HepG2 (cell line): ENCODE measurements at regions not wholly inside any gene's neighbourhood (a gene's known extent, or its start where the extent isn't known, plus 50 kb on each side); places are given as distances from the start of the nearest gene placed in this dataset.
A peak's percentile ranks its signal among the peaks of the same experiment; 100 is the strongest.

Source experiments
- FOXJ3 ChIP-seq: sonication (generic); formaldehyde crosslinking; IDR thresholded peaks from 2 replicates; pipeline ENCODE4 v1.4.0; 2020; ENCODE audit warnings: missing genetic modification reagents, mild to moderate bottlenecking, borderline replicate concordance
- HIVEP1 ChIP-seq: sonication (generic); formaldehyde crosslinking; IDR thresholded peaks from 2 replicates; pipeline ENCODE4 v1.4.0; 2020; ENCODE audit warnings: mild to moderate bottlenecking, missing genetic modification reagents
- KAT8 ChIP-seq: IDR thresholded peaks from 2 replicates; pipeline ENCODE4 v1.6.1; 2016; ENCODE audit warnings: missing genetic modification reagents, missing compliant biosample characterization
- MXD4 ChIP-seq: IDR thresholded peaks from 2 replicates; pipeline ENCODE4 v1.6.1; 2016; ENCODE audit warnings: mild to moderate bottlenecking, missing biosample characterization, missing genetic modification reagents
- RAD21 ChIP-seq: fragments of 450-650 bp; formaldehyde crosslinking; IDR thresholded peaks from 2 replicates; pipeline ENCODE4 v1.5.0; 2020; ENCODE audit warnings: mild to moderate bottlenecking
- ZNF543 ChIP-seq: sonication (generic); formaldehyde crosslinking; IDR thresholded peaks from 2 replicates; pipeline ENCODE4 v1.4.0; 2020; ENCODE audit warnings: mild to moderate bottlenecking, missing genetic modification reagents
- ZNF557 ChIP-seq: sonication (generic); formaldehyde crosslinking; IDR thresholded peaks from 2 replicates; pipeline ENCODE4 v1.4.0; 2020; ENCODE audit warnings: missing genetic modification reagents
- TF ChIP-seq, protein P1 (sequence below): sonication (generic); formaldehyde crosslinking; IDR thresholded peaks from 2 replicates; pipeline ENCODE4 v1.4.0; 2020; ENCODE audit warnings: missing genetic modification reagents, borderline replicate concordance
- TF ChIP-seq, protein P2 (sequence below): sonication (generic); formaldehyde crosslinking; IDR thresholded peaks from 2 replicates; pipeline ENCODE4 v1.4.0; 2020; ENCODE audit warnings: missing genetic modification reagents
- TF ChIP-seq, protein P3 (sequence below): sonication (generic); formaldehyde crosslinking; IDR thresholded peaks from 2 replicates; pipeline ENCODE4 v1.8.0; 2022; ENCODE audit warnings: missing genetic modification reagents, low read depth, mild to moderate bottlenecking, borderline replicate concordance
- TF ChIP-seq, protein P4 (sequence below), 2 experiments: sonication (generic) in 1 of 2; formaldehyde crosslinking in 1 of 2; IDR thresholded peaks; 2 replicates each; pipeline versions ENCODE4 v1.4.0 to v1.6.1; 2018 to 2020; ENCODE audit warnings: missing genetic modification reagents in 2 of 2, borderline replicate concordance in 1 of 2, low read depth in 1 of 2, mild to moderate bottlenecking in 1 of 2, missing biosample characterization in 1 of 2
- TF ChIP-seq, protein P5 (sequence below): IDR thresholded peaks from 2 replicates; pipeline ENCODE4 v1.4.0; 2020; ENCODE audit warnings: mild to moderate bottlenecking, missing genetic modification reagents
- TF ChIP-seq, protein P6 (sequence below): sonication (generic); formaldehyde crosslinking; IDR thresholded peaks from 2 replicates; pipeline ENCODE4 v1.9.0; 2022; ENCODE audit warnings: missing genetic modification reagents, mild to moderate bottlenecking, borderline replicate concordance

DNA sequence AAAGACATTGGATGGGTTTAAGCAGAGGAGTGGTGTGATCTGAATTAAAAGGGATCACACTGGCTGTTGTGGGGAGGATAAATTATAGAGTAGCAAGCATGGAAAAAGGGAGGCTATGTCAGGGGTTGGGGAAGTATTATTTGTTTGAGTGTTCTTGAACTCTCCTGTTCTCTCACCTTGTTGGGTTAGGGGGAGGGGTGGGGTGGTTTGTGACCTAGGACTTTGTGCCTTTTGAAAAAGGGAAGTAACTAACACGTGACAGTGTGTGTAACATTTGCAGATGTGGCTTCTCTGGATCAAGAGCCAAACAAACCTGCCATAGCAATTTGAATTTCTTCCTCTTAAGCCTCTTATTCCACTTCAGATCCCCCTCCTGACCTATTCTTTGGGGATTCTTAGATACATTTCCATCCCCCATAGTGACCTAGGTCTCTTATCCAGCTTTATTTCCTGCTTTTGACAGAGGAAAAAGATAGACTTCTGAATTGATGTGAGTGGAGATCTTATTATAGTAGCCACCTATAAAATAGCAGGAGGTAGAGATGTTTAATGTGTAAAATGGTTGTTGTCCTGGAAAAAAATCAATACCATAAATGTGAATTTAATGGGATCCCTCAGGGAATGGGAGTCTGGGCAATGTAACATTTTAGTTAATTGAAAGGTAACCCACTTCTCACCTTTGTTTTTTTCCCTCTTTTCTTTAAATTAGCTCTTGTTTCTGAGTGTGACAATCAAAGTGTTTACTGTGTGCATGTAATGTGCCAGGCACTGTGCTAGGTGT is 120.4 kb downstream of the CT47B1 start (continued):
- TF ChIP-seq, protein P1, sequence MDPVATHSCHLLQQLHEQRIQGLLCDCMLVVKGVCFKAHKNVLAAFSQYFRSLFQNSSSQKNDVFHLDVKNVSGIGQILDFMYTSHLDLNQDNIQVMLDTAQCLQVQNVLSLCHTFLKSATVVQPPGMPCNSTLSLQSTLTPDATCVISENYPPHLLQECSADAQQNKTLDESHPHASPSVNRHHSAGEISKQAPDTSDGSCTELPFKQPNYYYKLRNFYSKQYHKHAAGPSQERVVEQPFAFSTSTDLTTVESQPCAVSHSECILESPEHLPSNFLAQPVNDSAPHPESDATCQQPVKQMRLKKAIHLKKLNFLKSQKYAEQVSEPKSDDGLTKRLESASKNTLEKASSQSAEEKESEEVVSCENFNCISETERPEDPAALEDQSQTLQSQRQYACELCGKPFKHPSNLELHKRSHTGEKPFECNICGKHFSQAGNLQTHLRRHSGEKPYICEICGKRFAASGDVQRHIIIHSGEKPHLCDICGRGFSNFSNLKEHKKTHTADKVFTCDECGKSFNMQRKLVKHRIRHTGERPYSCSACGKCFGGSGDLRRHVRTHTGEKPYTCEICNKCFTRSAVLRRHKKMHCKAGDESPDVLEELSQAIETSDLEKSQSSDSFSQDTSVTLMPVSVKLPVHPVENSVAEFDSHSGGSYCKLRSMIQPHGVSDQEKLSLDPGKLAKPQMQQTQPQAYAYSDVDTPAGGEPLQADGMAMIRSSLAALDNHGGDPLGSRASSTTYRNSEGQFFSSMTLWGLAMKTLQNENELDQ (CRISPR knock-in tag) = no peak
- TF ChIP-seq, protein P2, sequence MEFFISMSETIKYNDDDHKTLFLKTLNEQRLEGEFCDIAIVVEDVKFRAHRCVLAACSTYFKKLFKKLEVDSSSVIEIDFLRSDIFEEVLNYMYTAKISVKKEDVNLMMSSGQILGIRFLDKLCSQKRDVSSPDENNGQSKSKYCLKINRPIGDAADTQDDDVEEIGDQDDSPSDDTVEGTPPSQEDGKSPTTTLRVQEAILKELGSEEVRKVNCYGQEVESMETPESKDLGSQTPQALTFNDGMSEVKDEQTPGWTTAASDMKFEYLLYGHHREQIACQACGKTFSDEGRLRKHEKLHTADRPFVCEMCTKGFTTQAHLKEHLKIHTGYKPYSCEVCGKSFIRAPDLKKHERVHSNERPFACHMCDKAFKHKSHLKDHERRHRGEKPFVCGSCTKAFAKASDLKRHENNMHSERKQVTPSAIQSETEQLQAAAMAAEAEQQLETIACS = no peak
- TF ChIP-seq, protein P3, sequence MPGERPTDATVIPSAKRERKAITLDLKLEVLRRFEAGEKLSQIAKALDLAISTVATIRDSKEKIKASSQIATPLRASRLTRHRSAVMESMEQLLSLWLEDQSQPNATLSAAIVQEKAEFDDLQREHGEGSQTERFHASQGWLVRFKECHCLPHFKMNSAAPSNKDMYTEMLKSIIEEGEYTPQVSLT (CRISPR knock-in tag) = no peak
- TF ChIP-seq ZNF557 (no peak), HIVEP1 (CRISPR knock-in tag) (no peak), MXD4 (no peak), RAD21 (no peak), FOXJ3 (CRISPR knock-in tag) (no peak), ZNF543 (CRISPR knock-in tag) (no peak), KAT8 (CRISPR knock-in tag) (peak; percentile 39; the same call in 1 of the 2 replicates)
- TF ChIP-seq, protein P4, sequence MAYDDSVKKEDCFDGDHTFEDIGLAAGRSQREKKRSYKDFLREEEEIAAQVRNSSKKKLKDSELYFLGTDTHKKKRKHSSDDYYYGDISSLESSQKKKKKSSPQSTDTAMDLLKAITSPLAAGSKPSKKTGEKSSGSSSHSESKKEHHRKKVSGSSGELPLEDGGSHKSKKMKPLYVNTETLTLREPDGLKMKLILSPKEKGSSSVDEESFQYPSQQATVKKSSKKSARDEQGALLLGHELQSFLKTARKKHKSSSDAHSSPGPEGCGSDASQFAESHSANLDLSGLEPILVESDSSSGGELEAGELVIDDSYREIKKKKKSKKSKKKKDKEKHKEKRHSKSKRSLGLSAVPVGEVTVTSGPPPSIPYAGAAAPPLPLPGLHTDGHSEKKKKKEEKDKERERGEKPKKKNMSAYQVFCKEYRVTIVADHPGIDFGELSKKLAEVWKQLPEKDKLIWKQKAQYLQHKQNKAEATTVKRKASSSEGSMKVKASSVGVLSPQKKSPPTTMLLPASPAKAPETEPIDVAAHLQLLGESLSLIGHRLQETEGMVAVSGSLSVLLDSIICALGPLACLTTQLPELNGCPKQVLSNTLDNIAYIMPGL (CRISPR knock-in tag; IDR thresholded peaks at IDR 0.05; ENCODE audit: borderline replicate concordance in 1 of 2, low read depth in 1 of 2) = no peak
- TF ChIP-seq, protein P5, sequence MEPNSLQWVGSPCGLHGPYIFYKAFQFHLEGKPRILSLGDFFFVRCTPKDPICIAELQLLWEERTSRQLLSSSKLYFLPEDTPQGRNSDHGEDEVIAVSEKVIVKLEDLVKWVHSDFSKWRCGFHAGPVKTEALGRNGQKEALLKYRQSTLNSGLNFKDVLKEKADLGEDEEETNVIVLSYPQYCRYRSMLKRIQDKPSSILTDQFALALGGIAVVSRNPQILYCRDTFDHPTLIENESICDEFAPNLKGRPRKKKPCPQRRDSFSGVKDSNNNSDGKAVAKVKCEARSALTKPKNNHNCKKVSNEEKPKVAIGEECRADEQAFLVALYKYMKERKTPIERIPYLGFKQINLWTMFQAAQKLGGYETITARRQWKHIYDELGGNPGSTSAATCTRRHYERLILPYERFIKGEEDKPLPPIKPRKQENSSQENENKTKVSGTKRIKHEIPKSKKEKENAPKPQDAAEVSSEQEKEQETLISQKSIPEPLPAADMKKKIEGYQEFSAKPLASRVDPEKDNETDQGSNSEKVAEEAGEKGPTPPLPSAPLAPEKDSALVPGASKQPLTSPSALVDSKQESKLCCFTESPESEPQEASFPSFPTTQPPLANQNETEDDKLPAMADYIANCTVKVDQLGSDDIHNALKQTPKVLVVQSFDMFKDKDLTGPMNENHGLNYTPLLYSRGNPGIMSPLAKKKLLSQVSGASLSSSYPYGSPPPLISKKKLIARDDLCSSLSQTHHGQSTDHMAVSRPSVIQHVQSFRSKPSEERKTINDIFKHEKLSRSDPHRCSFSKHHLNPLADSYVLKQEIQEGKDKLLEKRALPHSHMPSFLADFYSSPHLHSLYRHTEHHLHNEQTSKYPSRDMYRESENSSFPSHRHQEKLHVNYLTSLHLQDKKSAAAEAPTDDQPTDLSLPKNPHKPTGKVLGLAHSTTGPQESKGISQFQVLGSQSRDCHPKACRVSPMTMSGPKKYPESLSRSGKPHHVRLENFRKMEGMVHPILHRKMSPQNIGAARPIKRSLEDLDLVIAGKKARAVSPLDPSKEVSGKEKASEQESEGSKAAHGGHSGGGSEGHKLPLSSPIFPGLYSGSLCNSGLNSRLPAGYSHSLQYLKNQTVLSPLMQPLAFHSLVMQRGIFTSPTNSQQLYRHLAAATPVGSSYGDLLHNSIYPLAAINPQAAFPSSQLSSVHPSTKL (CRISPR knock-in tag) = peak; percentile 78
- TF ChIP-seq, protein P6, sequence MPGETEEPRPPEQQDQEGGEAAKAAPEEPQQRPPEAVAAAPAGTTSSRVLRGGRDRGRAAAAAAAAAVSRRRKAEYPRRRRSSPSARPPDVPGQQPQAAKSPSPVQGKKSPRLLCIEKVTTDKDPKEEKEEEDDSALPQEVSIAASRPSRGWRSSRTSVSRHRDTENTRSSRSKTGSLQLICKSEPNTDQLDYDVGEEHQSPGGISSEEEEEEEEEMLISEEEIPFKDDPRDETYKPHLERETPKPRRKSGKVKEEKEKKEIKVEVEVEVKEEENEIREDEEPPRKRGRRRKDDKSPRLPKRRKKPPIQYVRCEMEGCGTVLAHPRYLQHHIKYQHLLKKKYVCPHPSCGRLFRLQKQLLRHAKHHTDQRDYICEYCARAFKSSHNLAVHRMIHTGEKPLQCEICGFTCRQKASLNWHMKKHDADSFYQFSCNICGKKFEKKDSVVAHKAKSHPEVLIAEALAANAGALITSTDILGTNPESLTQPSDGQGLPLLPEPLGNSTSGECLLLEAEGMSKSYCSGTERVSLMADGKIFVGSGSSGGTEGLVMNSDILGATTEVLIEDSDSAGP (CRISPR knock-in tag) = no peak
